ENCODE measurements at regions not wholly inside any gene's neighbourhood (a gene's known extent, or its start where the extent isn't known, plus 50 kb on each side); places are given as distances from the start of the nearest gene placed in this dataset.

DNA sequence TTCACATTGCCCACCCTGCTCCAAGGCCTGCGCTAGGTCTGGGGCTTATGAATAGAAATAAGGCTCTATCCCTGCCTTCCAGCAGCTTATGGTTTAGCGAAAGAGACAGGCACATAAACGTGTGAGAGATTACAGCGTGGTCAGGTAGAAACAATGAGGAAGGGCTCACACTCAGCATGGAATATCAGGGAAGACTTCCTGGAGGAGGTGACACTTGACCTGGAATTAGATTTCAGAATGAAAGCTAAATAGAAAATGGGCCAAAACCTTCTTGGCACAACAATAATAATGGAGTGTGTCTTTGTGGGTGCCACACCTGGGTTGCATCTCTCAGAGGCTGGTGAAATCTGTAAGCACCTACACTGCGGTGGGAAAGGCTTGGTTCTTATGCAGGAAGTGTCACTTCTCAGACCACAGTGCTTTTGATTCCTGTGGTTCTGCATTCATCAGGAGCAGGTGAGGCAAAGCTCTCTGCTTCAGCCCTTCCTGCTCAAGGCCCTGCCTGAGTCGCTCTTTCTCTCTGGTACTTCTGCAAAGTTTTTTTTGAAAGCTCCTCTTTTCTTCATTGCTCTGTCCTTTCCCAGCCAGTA, 430.3 kb downstream of the ZNF536 start:
- Histone ChIP-seq H4K20me1 (replicated peaks in 1 of 2; ENCODE audit: control insufficient read depth in 1 of 2, insufficient read depth in 2 of 2, low read length in 2 of 2) (no peaks in the 10 kb centered on the region), H2BK12ac (ENCODE audit: low read depth, low read length) (no peak overlapping the region), H4K8ac (ENCODE audit: extremely low read depth, insufficient read depth, low read length) (no peak overlapping the region), H2BK20ac (ENCODE audit: low read length) (no peak overlapping the region), H3K79me2 (ENCODE audit: control insufficient read depth in 1 of 2, insufficient read depth in 2 of 2, low read length in 2 of 2) (no peaks in the 10 kb centered on the region), H3K36me3 (ENCODE audit: control insufficient read depth in 2 of 4, insufficient read depth in 4 of 4, low read length in 3 of 4) (no peaks in the 10 kb centered on the region), H3K79me1 (ENCODE audit: low read depth, low read length) (no peaks in the 10 kb centered on the region), H3K4me2 (ENCODE audit: insufficient read depth in 1 of 2, low read depth in 2 of 2, low read length in 2 of 2) (no peak overlapping the region), H2AFZ (ENCODE audit: low read length) (no peak overlapping the region), H3K23me2 (ENCODE audit: low read depth, low read length) (peaks cover 3% of the 10 kb centered on the region), H3K27ac (ENCODE audit: low read depth, low read length) (no peak overlapping the region), H2AK5ac (ENCODE audit: low read depth, low read length) (no peak overlapping the region), H3K4me1 (replicated peaks in 1 of 4; ENCODE audit: control insufficient read depth in 3 of 4, insufficient read depth in 4 of 4, low read length in 3 of 4) (peaks cover 2 to 17% (median 7%) of the 10 kb centered on the region in 4 experiments), H4K91ac (replicated peaks; ENCODE audit: insufficient read length, low read length) (no peak overlapping the region), H3K9ac (replicated peaks in 1 of 4; ENCODE audit: extremely low read depth in 1 of 4, low read depth in 3 of 4, low read length in 3 of 4) (no peak overlapping the region), H3K27me3 (replicated peaks in 1 of 4; ENCODE audit: control insufficient read depth in 3 of 4, extremely low read depth in 1 of 4, insufficient read depth in 3 of 4, low read length in 3 of 4) (peaks cover 0 to 6% (median 1%) of the 10 kb centered on the region in 4 experiments; a peak in 2 of 7 replicates), H2BK5ac (ENCODE audit: low read depth, low read length) (no peak overlapping the region), H3K18ac (ENCODE audit: extremely low read depth, low read length) (no peak overlapping the region), H3K23ac (ENCODE audit: insufficient read length) (no peak overlapping the region), H3K9me3 (ENCODE audit: insufficient read depth in 2 of 2, low read depth in 1 of 2, low read length in 1 of 2) (no peaks in the 10 kb centered on the region), H3K14ac (ENCODE audit: insufficient read length) (no peak overlapping the region), H2BK15ac (ENCODE audit: low read length) (no peak overlapping the region; the same call in 1 of the 2 replicates), H3K56ac (replicated peaks; ENCODE audit: insufficient read length, low read depth, low read length) (no peak overlapping the region), H3K4me3 (ENCODE audit: extremely low read depth in 1 of 4, insufficient read depth in 2 of 4, low read depth in 3 of 4, low read length in 4 of 4) (no peak overlapping the region), H4K5ac (ENCODE audit: insufficient read length, low read depth, low read length) (no peak overlapping the region), H3K4ac (replicated peaks; ENCODE audit: insufficient read length, low read depth, low read length) (no peak overlapping the region), H2BK120ac (replicated peaks; ENCODE audit: low read depth, low read length) (no peak overlapping the region)
- DNase-seq (ENCODE audit: low read depth in 1 of 2, low spot score in 2 of 2) (no peak), FAIRE-seq (no peak)
- CTCF ChIA-PET (ENCODE audit: partially characterized antibody) = interaction anchor here (1.2 to 2.4 kb wide), 3 partner anchors 11 to 18 kb away, joined by 3 to 7 read pairs (median 6); no protein-coding TSS in a partner anchor
- 90% methylated on average over 6 of the region's 6 CpGs; no CpG with 5 or more reads in 1 of the 2 experiments for WGBS, 2 experiments (ENCODE audit: extremely low coverage in 1 of 2, insufficient coverage in 1 of 2, insufficient read length in 1 of 2, insufficient replicate concordance in 2 of 2, low coverage in 1 of 2, low lambda C conversion rate in 2 of 2, missing lambda C conversion rate in 1 of 2)
- TF ChIP-seq JUND (IDR thresholded peaks at IDR 0.05; ENCODE audit: low read length) (no peak), EP300 (IDR thresholded peaks at IDR 0.05; ENCODE audit: borderline replicate concordance in 1 of 2, low read depth in 2 of 2, low read length in 2 of 2) (no peak), TAF1 (IDR thresholded peaks at IDR 0.05; ENCODE audit: low read depth, low read length) (no peak), TEAD4 (IDR thresholded peaks at IDR 0.05; ENCODE audit: low read depth, low read length) (no peak), EGR1 (IDR thresholded peaks at IDR 0.05; ENCODE audit: borderline replicate concordance, low read depth, low read length) (no peak), SAP30 (IDR thresholded peaks at IDR 0.05; ENCODE audit: insufficient read depth, insufficient replicate concordance, low read length) (no peak), RNF2 (IDR thresholded peaks at IDR 0.05; ENCODE audit: borderline replicate concordance, low read depth, low read length, missing control alignments, poor library complexity, severe bottlenecking) (no peak), KDM4A (IDR thresholded peaks at IDR 0.05; ENCODE audit: low read depth, low read length, severe bottlenecking) (no peak), FOSL1 (IDR thresholded peaks at IDR 0.05; ENCODE audit: insufficient read depth, low read depth, low read length) (no peak), CTBP2 (IDR thresholded peaks at IDR 0.05; ENCODE audit: borderline replicate concordance, insufficient read depth, insufficient read length, low read length) (no peak)
- TF ChIP-seq, protein P1, sequence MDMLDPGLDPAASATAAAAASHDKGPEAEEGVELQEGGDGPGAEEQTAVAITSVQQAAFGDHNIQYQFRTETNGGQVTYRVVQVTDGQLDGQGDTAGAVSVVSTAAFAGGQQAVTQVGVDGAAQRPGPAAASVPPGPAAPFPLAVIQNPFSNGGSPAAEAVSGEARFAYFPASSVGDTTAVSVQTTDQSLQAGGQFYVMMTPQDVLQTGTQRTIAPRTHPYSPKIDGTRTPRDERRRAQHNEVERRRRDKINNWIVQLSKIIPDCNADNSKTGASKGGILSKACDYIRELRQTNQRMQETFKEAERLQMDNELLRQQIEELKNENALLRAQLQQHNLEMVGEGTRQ (IDR thresholded peaks at IDR 0.05; ENCODE audit: low read length) = no peak
- POLR2A ChIA-PET (ENCODE audit: partially characterized antibody) = no interaction called here
